CD4-positive, alpha-beta T cell (primary cell): ENCODE measurements at regions not wholly inside any gene's neighbourhood (a gene's known extent, or its start where the extent isn't known, plus 50 kb on each side); places are given as distances from the start of the nearest gene placed in this dataset.

Source experiments
- ATAC-seq: fragments of 200-7000 bp; cut with Tn5 transposase; one replicate; pipeline ENCODE4 v1.10.0; 2022; ENCODE audit warnings: mild to moderate bottlenecking; ENCODE audit not compliant: poor library complexity
- CTCF ChIA-PET: fragments of 350-600 bp; sonication (Branson Sonifier 250); formaldehyde crosslinking; loops from one replicate; lab custom pipeline; 2021; ENCODE audit warnings: antibody characterized with exemption, inconsistent platforms; lab: Charles Lee
- POLR2A ChIA-PET: fragments of 350-600 bp; sonication (Branson Sonifier 250); formaldehyde crosslinking; loops from one replicate; lab custom pipeline; 2021; ENCODE audit warnings: antibody characterized with exemption, inconsistent platforms; lab: Charles Lee
- DNase-seq, 14 experiments: peaks; one replicate each; pipeline ENCODE4 v3.0.0-alpha.2; 2013 to 2020; ENCODE audit warnings: mixed read lengths in 2 of 14
- H3K27ac ChIP-seq, 2 donors: one replicate each; pipeline versions ENCODE4 v1.5.1 to v1.7.0; 2013; ENCODE audit warnings: low read length in 2 of 2, low read depth in 1 of 2, mild to moderate bottlenecking in 1 of 2
- H3K27me3 ChIP-seq, 2 experiments: 1 replicate in 1 of 2; 2 replicates in 1 of 2; pipeline versions ENCODE4 v1.6.1 to v1.7.0; 2013; ENCODE audit warnings: low read length in 2 of 2, control low read depth in 1 of 2, mild to moderate bottlenecking in 1 of 2, moderate library complexity in 1 of 2; ENCODE audit not compliant: insufficient read depth in 2 of 2, control insufficient read depth in 1 of 2
- H3K36me3 ChIP-seq: one replicate; pipeline ENCODE4 v1.6.1; 2013; ENCODE audit warnings: low read length, control low read depth; ENCODE audit not compliant: insufficient read depth
- H3K4me1 ChIP-seq: one replicate; pipeline ENCODE4 v1.6.1; 2013; ENCODE audit warnings: low read length, control low read depth; ENCODE audit not compliant: insufficient read depth
- H3K4me3 ChIP-seq: one replicate; pipeline ENCODE4 v1.5.1; 2013; ENCODE audit warnings: mild to moderate bottlenecking, low read length, moderate library complexity
- H3K9me3 ChIP-seq, 2 experiments: 1 replicate in 1 of 2; 2 replicates in 1 of 2; pipeline versions ENCODE4 v1.6.1 to v1.7.0; 2013; ENCODE audit warnings: low read length in 2 of 2, mild to moderate bottlenecking in 2 of 2, control low read depth in 1 of 2, moderate library complexity in 1 of 2; ENCODE audit not compliant: control insufficient read depth in 1 of 2, insufficient read depth in 1 of 2
- H3K27ac Mint-ChIP-seq: one replicate; pipeline ENCODE4 v1.8.0; 2020; ENCODE audit warnings: mixed read lengths
- H3K27me3 Mint-ChIP-seq: one replicate; pipeline ENCODE4 v1.8.0; 2021; ENCODE audit warnings: mixed read lengths
- H3K36me3 Mint-ChIP-seq: one replicate; pipeline ENCODE4 v1.8.0; 2021; ENCODE audit warnings: low read depth, mixed read lengths
- H3K4me1 Mint-ChIP-seq: one replicate; pipeline ENCODE4 v1.8.0; 2021; ENCODE audit warnings: low read depth, mixed read lengths
- H3K4me3 Mint-ChIP-seq: one replicate; pipeline ENCODE4 v1.8.0; 2020; ENCODE audit warnings: mild to moderate bottlenecking, mixed read lengths
- H3K9me3 Mint-ChIP-seq: one replicate; pipeline ENCODE4 v1.8.0; 2020; ENCODE audit warnings: mixed read lengths
- intact Hi-C, 2 experiments: fragments of 100-400 bp; cut with DNase I in 1 of 2; cut with micrococcal nuclease in 1 of 2; formaldehyde crosslinking; loops; one replicate each; pipeline versions ENCODE4 v1.15.1 to v1.9.0; 2023 to 2025; cut with DNase I, micrococcal nuclease
- TF ChIP-seq, protein P1 (sequence below): fragments of 200-600 bp; IDR thresholded peaks from one replicate; pipeline ENCODE4 v1.8.0; 2022; ENCODE audit warnings: antibody characterized with exemption, mild to moderate bottlenecking

DNA sequence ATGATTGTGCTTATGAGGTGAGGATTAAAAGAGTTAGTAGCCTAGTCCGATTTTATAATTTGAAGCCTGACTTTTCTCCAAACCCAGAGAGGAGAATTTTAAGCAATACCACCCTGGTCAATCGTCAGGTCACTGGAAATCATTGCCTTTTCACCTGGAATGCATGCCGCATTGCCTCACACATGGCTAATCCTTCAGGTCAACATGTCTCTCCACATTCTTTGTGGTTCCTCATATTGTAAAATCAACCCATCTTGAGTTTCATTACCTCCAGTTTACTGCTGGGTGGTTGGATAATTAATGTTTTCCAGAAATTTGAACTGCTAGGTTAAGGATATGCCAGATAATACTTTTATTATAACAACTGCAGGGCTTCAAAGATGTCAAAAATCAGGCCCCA lies 55.6 kb upstream of the SEMA3E start:
- ATAC-seq: no peak
- CTCF ChIA-PET: no interaction called here
- no peaks in the 10 kb centered on the region for H3K36me3 Mint-ChIP-seq

DNA sequence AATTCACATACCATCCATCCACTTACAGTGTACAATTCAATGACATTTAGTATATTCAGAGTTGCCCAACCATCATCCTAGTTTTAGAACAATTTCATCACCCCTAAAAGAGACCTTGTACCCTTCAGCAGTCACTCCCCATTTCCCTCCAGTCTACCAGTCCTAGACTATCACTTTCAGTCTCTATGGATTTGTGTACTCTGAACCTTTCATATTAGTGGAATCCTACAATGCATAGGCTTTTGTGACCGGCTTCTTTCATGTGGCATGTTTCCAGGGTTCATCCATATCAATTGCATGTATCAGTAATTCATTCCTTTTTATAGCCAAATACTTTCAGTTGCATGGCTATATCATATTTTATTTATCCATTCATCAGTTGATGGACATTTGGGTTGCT lies 53.5 kb upstream of the SEMA3E start:
- ATAC-seq: no peak
- H3K4me1 Mint-ChIP-seq: no peaks in the 10 kb centered on the region
- no peak overlapping the region for H3K27ac Mint-ChIP-seq
- ChIA-PET CTCF (interaction anchor here (0.5 kb wide), 1 partner anchor 202 kb away, joined by 3 read pairs; no protein-coding TSS in a partner anchor), POLR2A (no interaction called here)
- no peak for DNase-seq
- H3K9me3 Mint-ChIP-seq: peaks cover 1% of the 10 kb centered on the region
- TF ChIP-seq, protein P1, sequence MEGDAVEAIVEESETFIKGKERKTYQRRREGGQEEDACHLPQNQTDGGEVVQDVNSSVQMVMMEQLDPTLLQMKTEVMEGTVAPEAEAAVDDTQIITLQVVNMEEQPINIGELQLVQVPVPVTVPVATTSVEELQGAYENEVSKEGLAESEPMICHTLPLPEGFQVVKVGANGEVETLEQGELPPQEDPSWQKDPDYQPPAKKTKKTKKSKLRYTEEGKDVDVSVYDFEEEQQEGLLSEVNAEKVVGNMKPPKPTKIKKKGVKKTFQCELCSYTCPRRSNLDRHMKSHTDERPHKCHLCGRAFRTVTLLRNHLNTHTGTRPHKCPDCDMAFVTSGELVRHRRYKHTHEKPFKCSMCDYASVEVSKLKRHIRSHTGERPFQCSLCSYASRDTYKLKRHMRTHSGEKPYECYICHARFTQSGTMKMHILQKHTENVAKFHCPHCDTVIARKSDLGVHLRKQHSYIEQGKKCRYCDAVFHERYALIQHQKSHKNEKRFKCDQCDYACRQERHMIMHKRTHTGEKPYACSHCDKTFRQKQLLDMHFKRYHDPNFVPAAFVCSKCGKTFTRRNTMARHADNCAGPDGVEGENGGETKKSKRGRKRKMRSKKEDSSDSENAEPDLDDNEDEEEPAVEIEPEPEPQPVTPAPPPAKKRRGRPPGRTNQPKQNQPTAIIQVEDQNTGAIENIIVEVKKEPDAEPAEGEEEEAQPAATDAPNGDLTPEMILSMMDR: no peak
- no peak overlapping the region for H3K4me3 Mint-ChIP-seq
- intact Hi-C loops: no loop called here
- Histone ChIP-seq H3K27me3 (no peaks in the 10 kb centered on the region), H3K4me3 (no peak overlapping the region), H3K36me3 (no peaks in the 10 kb centered on the region), H3K4me1 (no peaks in the 10 kb centered on the region), H3K9me3 (no peaks in the 10 kb centered on the region), H3K27ac (no peak overlapping the region)
- H3K27me3 Mint-ChIP-seq: no peaks in the 10 kb centered on the region
- H3K36me3 Mint-ChIP-seq: no peaks in the 10 kb centered on the region

More for the DNA sequence above, 55.6 kb upstream of the SEMA3E start:
- TF ChIP-seq, protein P1: no peak
- no peak overlapping the region for H3K27ac ChIP-seq
- Mint-ChIP-seq H3K4me1 (no peaks in the 10 kb centered on the region), H3K9me3 (peaks cover 2% of the 10 kb centered on the region), H3K4me3 (no peak overlapping the region), H3K27ac (no peak overlapping the region), H3K27me3 (no peaks in the 10 kb centered on the region)
- no peaks in the 10 kb centered on the region for H3K27me3 ChIP-seq
- intact Hi-C loops: no loop called here
- H3K36me3 ChIP-seq: no peaks in the 10 kb centered on the region
- no peak overlapping the region for H3K4me3 ChIP-seq
- no peak for DNase-seq
- POLR2A ChIA-PET: no interaction called here
- H3K4me1 ChIP-seq: no peaks in the 10 kb centered on the region
- no peaks in the 10 kb centered on the region for H3K9me3 ChIP-seq

DNA sequence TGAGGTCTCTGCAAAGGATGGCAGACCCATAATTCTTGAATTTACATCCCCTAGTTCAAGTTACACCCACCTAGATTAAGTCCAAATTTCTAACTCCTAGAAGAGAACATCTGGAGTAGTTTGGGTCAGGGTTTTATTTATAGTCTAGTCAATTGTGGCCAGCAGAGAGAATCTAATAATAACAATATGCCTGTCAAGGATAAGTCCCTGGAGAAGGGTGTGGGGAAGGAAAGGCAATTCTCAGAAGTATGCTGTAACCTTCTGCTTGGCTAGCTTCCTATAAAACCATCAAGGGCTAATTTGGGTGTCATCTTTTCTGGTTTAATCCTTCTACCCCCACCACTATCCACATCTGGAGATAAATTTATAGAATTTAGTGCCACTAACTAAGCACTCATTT lies 52.8 kb upstream of the SEMA3E start:
- Mint-ChIP-seq H3K4me3 (no peak overlapping the region), H3K27me3 (no peaks in the 10 kb centered on the region), H3K27ac (no peak overlapping the region), H3K4me1 (no peaks in the 10 kb centered on the region), H3K36me3 (no peaks in the 10 kb centered on the region), H3K9me3 (no peaks in the 10 kb centered on the region)
- ATAC-seq (no peak), DNase-seq (no peak)
- ChIA-PET POLR2A (no interaction called here), CTCF (no interaction called here)
- TF ChIP-seq, protein P1: no peak
- Histone ChIP-seq H3K9me3 (no peaks in the 10 kb centered on the region), H3K27me3 (no peaks in the 10 kb centered on the region), H3K27ac (no peak overlapping the region), H3K36me3 (no peaks in the 10 kb centered on the region), H3K4me1 (no peaks in the 10 kb centered on the region), H3K4me3 (no peak overlapping the region)
- intact Hi-C loops: no loop called here
